K562 (cell line): ENCODE measurements at regions not wholly inside any gene's neighbourhood (a gene's known extent, or its start where the extent isn't known, plus 50 kb on each side); places are given as distances from the start of the nearest gene placed in this dataset.

Source experiments
- ATAC-seq: fragments of 200-7000 bp; cut with Tn5 transposase; 3 replicates; pipeline ENCODE4 v1.9.1; 2020; ENCODE audit warnings: moderate library complexity
- BruUV-seq: library from RNA; stranded (reverse); fragments of 400-500 nt; replicated peaks from 2 replicates; lab custom pipeline; 2021; lab: Mats Ljungman, UMichigan
- CTCF ChIA-PET: fragments of 300-600 bp; formaldehyde crosslinking; extraction: SDS; loops from one replicate; lab custom pipeline; 2021; ENCODE audit warnings: low intra/inter-chr PET ratio; lab: Yijun Ruan, JAX
- POLR2A ChIA-PET: fragments of 300-600, 350-650 bp; sonication (Branson Sonifier 250); formaldehyde crosslinking; extraction: SDS; loops from one replicate; lab custom pipeline; 2021; ENCODE audit warnings: antibody characterized with exemption, inconsistent platforms; lab: Yijun Ruan, JAX
- DNase-seq, 4 experiments: peaks; one replicate each; pipeline versions ENCODE4 v3.0.0 to v3.0.0-alpha.2; 2011 to 2018; ENCODE audit warnings: low spot score in 3 of 4, mixed read lengths in 3 of 4; ENCODE audit errors: extremely low read depth in 1 of 4
- FAIRE-seq: peaks from 2 replicates; lab custom pipeline; 2011; peaks lifted over from hg19 to GRCh38; lab: Jason Lieb, UNC
- H2AFZ ChIP-seq: 2 replicates; pipeline ENCODE4 v1.6.0; 2011; ENCODE audit warnings: low read depth, low read length, control low read depth, inconsistent platforms
- H3K27ac ChIP-seq: fragments of 200-600 bp; 3 replicates; pipeline ENCODE4 v1.8.0; 2011; ENCODE audit warnings: low read depth, mild to moderate bottlenecking, control low read depth, inconsistent platforms, low read length, moderate library complexity, mixed read lengths; ENCODE audit errors: extremely low read depth
- H3K27me3 ChIP-seq, 2 experiments: fragments of 300-600 bp in 1 of 2; 2 replicates in 1 of 2; 3 replicates in 1 of 2; pipeline versions ENCODE4 v1.6.0 to v1.8.0; 2011; ENCODE audit warnings: inconsistent platforms in 2 of 2, low read length in 2 of 2, mild to moderate bottlenecking in 1 of 2, mixed read lengths in 1 of 2, moderate library complexity in 1 of 2; ENCODE audit not compliant: control insufficient read depth in 2 of 2, insufficient read depth in 2 of 2
- H3K36me3 ChIP-seq: fragments of 300-600 bp; 3 replicates; pipeline ENCODE4 v1.8.0; 2011; ENCODE audit warnings: mild to moderate bottlenecking, low read length, inconsistent platforms; ENCODE audit not compliant: control insufficient read depth, insufficient read depth
- H3K4me1 ChIP-seq, 2 experiments: fragments of 200-600 bp in 1 of 2; replicated peaks in 1 of 2; 2 replicates in 1 of 2; 3 replicates in 1 of 2; pipeline versions ENCODE4 v1.5.1 to v1.8.0; 2011; ENCODE audit warnings: inconsistent platforms in 2 of 2, low read length in 2 of 2, mild to moderate bottlenecking in 1 of 2, mixed read lengths in 1 of 2, moderate library complexity in 1 of 2; ENCODE audit not compliant: control insufficient read depth in 2 of 2, insufficient read depth in 2 of 2
- H3K4me2 ChIP-seq: 2 replicates; pipeline ENCODE4 v1.6.1; 2011; ENCODE audit warnings: low read length, control low read depth, inconsistent platforms, mixed read lengths; ENCODE audit not compliant: insufficient read depth
- H3K4me3 ChIP-seq: fragments of 200-600 bp; sonication (generic), shearing (Covaris generic); 2 replicates; pipeline ENCODE4 v1.5.1; 2016; ENCODE audit warnings: control low read depth, inconsistent platforms
- H3K79me2 ChIP-seq: fragments of 200-600 bp; 3 replicates; pipeline ENCODE4 v1.8.0; 2011; ENCODE audit warnings: low read length, inconsistent platforms; ENCODE audit not compliant: control insufficient read depth, insufficient read depth
- H3K9ac ChIP-seq, 2 experiments: 2 replicates each; pipeline versions ENCODE4 v1.6.0 to v1.6.1; 2011; ENCODE audit warnings: low read depth in 2 of 2, low read length in 2 of 2, control low read depth in 1 of 2, inconsistent platforms in 1 of 2, mild to moderate bottlenecking in 1 of 2, mixed read lengths in 1 of 2; ENCODE audit not compliant: insufficient read depth in 1 of 2
- H3K9me1 ChIP-seq: one replicate; pipeline ENCODE4 v1.6.0; 2011; ENCODE audit warnings: inconsistent platforms, mild to moderate bottlenecking, low read length, moderate library complexity; ENCODE audit not compliant: control insufficient read depth, insufficient read depth
- H3K9me3 ChIP-seq: replicated peaks from 2 replicates; pipeline ENCODE4 v1.5.1; 2011; ENCODE audit warnings: low read depth, low read length, inconsistent platforms; ENCODE audit not compliant: control insufficient read depth, insufficient read depth
- H4K20me1 ChIP-seq: replicated peaks from 2 replicates; pipeline ENCODE4 v1.6.1; 2011; ENCODE audit warnings: low read length, inconsistent platforms, mixed read lengths; ENCODE audit not compliant: control insufficient read depth, insufficient read depth
- ARHGAP35 ChIP-seq: fragments of 450-650 bp; IDR thresholded peaks from 2 replicates; pipeline ENCODE4 v1.6.1; 2018; ENCODE audit not compliant: partially characterized antibody
- KAT7 ChIP-seq: sonication (generic); formaldehyde crosslinking; IDR thresholded peaks from 2 replicates; pipeline ENCODE4 v1.8.0; 2022; ENCODE audit warnings: missing genetic modification reagents, mild to moderate bottlenecking, borderline replicate concordance
- ZNF232 ChIP-seq: sonication (generic); formaldehyde crosslinking; IDR thresholded peaks from 2 replicates; pipeline ENCODE4 v1.8.0; 2022; ENCODE audit warnings: mild to moderate bottlenecking, missing genetic modification reagents
- ZNF584 ChIP-seq: fragments of 200-800 bp; sonication (Bioruptor generic); IDR thresholded peaks from 2 replicates; pipeline ENCODE4 v1.6.1; 2016; ENCODE audit warnings: low read depth, mild to moderate bottlenecking, missing genetic modification characterization, missing compliant biosample characterization
- ZNF764 ChIP-seq: fragments of 250-450 bp; sonication (Bioruptor Pico); IDR thresholded peaks from 2 replicates; pipeline ENCODE4 v1.4.0; 2020; ENCODE audit warnings: low read depth, mild to moderate bottlenecking, moderate library complexity
- WGBS: fragments of 100-300 bp; shearing (Covaris generic); methylation state at CpG from one replicate; pipeline ENCODE4 v1.1.6; 2016; ENCODE audit warnings: low coverage, mixed read lengths; ENCODE audit not compliant: insufficient coverage; ENCODE audit errors: missing lambda C conversion rate; 5-methylcytosine and 5-hydroxymethylcytosine counted together
- in situ Hi-C: fragments of 300-500 bp; cut with MboI; formaldehyde crosslinking; loops from 4 replicates; pipeline ENCODE4 v1.15.0; 2018; ENCODE audit warnings: inconsistent platforms, mixed read lengths
- intact Hi-C: fragments of 100-400 bp; cut with micrococcal nuclease; formaldehyde crosslinking; loops from 2 replicates; pipeline ENCODE4 v1.14.2; 2022
- TF ChIP-seq, protein P1 (sequence below): sonication (generic); formaldehyde crosslinking; IDR thresholded peaks from 2 replicates; pipeline ENCODE4 v1.8.0; 2022; ENCODE audit warnings: mild to moderate bottlenecking, missing genetic modification reagents
- TF ChIP-seq, protein P2 (sequence below): fragments of 200-800 bp; sonication (Bioruptor generic); IDR thresholded peaks from 2 replicates; pipeline ENCODE4 v1.6.1; 2017; ENCODE audit warnings: missing genetic modification characterization, missing compliant biosample characterization
- TF ChIP-seq, protein P3 (sequence below), 2 experiments: fragments of 450-650 bp in 1 of 2; sonication (generic) in 1 of 2; formaldehyde crosslinking; conservative IDR thresholded peaks; 2 replicates each; pipeline versions ENCODE4 v1.4.0 to v1.8.1; 2020 to 2022; ENCODE audit warnings: mild to moderate bottlenecking in 1 of 2, missing genetic modification reagents in 1 of 2

DNA sequence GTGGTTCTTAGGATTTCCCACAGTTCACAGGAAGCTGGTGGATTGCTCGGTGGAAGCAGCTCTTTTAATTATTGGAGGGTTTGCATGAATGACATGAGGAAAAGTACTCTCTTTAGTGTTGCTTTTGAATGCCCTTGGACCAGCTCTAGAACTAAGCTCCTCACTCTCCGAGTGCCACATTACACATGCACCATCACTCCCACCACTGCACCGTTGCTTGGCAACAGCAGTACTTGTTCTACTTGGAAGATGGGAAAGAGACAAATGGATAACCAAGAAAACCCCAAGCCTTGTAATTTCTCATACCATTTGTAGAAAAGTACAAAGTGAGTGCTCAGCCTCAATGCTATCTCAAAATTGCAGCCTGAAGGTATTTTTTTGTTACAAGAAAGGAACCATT, 620.2 kb upstream of the BOD1L1 start:
- no peaks in the 10 kb centered on the region for H3K9me3 ChIP-seq
- H3K79me2 ChIP-seq, result no peaks in the 10 kb centered on the region
- DNase-seq (no peak), FAIRE-seq (no peak), ATAC-seq (no peak)
- H3K27ac ChIP-seq, result no peak overlapping the region
- CTCF ChIA-PET, result no interaction called here
- intact Hi-C loops, result no loop called here
- no peaks in the 10 kb centered on the region for H3K27me3 ChIP-seq
- no peaks in the 10 kb centered on the region for H3K36me3 ChIP-seq
- H3K4me2 ChIP-seq, result no peak overlapping the region
- TF ChIP-seq, protein P1, sequence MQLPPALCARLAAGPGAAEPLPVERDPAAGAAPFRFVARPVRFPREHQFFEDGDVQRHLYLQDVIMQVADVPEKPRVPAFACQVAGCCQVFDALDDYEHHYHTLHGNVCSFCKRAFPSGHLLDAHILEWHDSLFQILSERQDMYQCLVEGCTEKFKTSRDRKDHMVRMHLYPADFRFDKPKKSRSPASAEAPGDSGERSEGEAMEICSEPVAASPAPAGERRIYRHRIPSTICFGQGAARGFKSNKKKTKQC (CRISPR knock-in tag), result no peak
- no peak for TF ChIP-seq ZNF764 (CRISPR knock-in tag)
- H3K9me1 ChIP-seq, result no peaks in the 10 kb centered on the region
- in situ Hi-C loops, result no loop called here
- H3K4me3 ChIP-seq, result no peak overlapping the region
- POLR2A ChIA-PET, result interaction anchor here (0.6 kb wide), 1 partner anchor 1346 kb away, joined by 4 read pairs; no protein-coding TSS in a partner anchor
- H3K4me1 ChIP-seq, result no peaks in the 10 kb centered on the region
- H3K9ac ChIP-seq, result no peak overlapping the region
- 0% methylated on average over 3 of the region's 3 CpGs for WGBS
- BruUV-seq, result no TSS peak
- no peaks in the 10 kb centered on the region for H4K20me1 ChIP-seq
- H2AFZ ChIP-seq, result no peak overlapping the region

DNA sequence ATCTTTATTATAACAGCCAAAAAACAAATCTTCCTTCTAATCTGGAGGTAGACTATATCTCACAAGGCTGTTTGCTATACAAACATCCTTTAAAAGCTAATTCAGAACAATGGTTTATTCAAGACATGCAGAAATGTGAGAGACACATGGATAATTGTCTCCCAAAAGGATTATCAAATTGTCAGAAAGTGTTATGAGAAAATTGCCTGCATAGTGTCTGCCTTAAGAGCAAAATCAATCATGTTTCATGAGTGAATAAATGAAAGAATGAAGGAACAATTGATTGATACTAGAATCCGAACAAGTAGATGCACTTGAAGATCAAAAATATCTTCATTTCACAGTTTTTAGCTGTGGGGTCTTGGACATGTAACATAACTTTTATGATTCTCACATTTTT, 621.7 kb upstream of the BOD1L1 start:
- no peak overlapping the region for H3K9ac ChIP-seq
- H3K4me3 ChIP-seq, result no peak overlapping the region
- FAIRE-seq (no peak), ATAC-seq (no peak), DNase-seq (no peak)
- TF ChIP-seq, protein P2, sequence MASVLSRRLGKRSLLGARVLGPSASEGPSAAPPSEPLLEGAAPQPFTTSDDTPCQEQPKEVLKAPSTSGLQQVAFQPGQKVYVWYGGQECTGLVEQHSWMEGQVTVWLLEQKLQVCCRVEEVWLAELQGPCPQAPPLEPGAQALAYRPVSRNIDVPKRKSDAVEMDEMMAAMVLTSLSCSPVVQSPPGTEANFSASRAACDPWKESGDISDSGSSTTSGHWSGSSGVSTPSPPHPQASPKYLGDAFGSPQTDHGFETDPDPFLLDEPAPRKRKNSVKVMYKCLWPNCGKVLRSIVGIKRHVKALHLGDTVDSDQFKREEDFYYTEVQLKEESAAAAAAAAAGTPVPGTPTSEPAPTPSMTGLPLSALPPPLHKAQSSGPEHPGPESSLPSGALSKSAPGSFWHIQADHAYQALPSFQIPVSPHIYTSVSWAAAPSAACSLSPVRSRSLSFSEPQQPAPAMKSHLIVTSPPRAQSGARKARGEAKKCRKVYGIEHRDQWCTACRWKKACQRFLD, result no peak
- TF ChIP-seq ZNF232 (CRISPR knock-in tag) (no peak), ARHGAP35 (no peak), ZNF584 (CRISPR knock-in tag) (no peak), KAT7 (CRISPR knock-in tag) (no peak)
- TF ChIP-seq, protein P3, sequence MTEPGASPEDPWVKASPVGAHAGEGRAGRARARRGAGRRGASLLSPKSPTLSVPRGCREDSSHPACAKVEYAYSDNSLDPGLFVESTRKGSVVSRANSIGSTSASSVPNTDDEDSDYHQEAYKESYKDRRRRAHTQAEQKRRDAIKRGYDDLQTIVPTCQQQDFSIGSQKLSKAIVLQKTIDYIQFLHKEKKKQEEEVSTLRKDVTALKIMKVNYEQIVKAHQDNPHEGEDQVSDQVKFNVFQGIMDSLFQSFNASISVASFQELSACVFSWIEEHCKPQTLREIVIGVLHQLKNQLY (CRISPR knock-in tag; conservative IDR thresholded peaks at IDR 0.05), result no peak
- H3K79me2 ChIP-seq, result no peaks in the 10 kb centered on the region
- H3K9me3 ChIP-seq, result no peaks in the 10 kb centered on the region
- ChIA-PET POLR2A (no interaction called here), CTCF (no interaction called here)
- H4K20me1 ChIP-seq, result no peaks in the 10 kb centered on the region
- no peaks in the 10 kb centered on the region for H3K36me3 ChIP-seq
- intact Hi-C loops, result no loop called here
- WGBS, result 0% methylated on average over 1 of the region's 1 CpG
- no peak overlapping the region for H3K4me2 ChIP-seq
- no peaks in the 10 kb centered on the region for H3K27me3 ChIP-seq
- no peak overlapping the region for H3K27ac ChIP-seq
- H3K9me1 ChIP-seq, result no peaks in the 10 kb centered on the region
- H2AFZ ChIP-seq, result no peak overlapping the region
- no TSS peak for BruUV-seq
- H3K4me1 ChIP-seq, result no peaks in the 10 kb centered on the region
- in situ Hi-C loops, result no loop called here
